ENCODE measurements at regions not wholly inside any gene's neighbourhood (a gene's known extent, or its start where the extent isn't known, plus 50 kb on each side); places are given as distances from the start of the nearest gene placed in this dataset.
A peak's percentile ranks its signal among the peaks of the same experiment; 100 is the strongest.

DNA sequence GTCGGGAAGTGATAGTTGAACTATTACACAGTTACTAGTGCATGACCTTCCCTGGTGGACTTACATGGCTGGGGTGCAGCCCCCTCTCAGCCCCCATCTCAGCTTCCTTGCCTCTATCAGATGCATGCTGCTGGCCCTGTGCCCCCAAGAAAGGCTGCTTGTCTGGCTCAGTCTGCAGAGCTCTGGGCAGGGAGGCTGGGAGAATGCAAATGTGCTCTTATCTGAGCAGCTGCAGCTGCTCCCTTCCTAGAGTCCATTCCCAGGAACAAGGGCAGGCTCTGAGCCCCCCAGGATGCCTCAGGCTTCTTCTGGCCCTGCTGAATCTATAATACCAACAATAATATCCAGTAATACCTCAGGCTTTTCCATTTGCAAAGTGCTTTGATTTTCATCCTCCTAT, 218.1 kb upstream of the SRRM4 start:
- DNase-seq (ENCODE audit: low read depth): no peak

DNA sequence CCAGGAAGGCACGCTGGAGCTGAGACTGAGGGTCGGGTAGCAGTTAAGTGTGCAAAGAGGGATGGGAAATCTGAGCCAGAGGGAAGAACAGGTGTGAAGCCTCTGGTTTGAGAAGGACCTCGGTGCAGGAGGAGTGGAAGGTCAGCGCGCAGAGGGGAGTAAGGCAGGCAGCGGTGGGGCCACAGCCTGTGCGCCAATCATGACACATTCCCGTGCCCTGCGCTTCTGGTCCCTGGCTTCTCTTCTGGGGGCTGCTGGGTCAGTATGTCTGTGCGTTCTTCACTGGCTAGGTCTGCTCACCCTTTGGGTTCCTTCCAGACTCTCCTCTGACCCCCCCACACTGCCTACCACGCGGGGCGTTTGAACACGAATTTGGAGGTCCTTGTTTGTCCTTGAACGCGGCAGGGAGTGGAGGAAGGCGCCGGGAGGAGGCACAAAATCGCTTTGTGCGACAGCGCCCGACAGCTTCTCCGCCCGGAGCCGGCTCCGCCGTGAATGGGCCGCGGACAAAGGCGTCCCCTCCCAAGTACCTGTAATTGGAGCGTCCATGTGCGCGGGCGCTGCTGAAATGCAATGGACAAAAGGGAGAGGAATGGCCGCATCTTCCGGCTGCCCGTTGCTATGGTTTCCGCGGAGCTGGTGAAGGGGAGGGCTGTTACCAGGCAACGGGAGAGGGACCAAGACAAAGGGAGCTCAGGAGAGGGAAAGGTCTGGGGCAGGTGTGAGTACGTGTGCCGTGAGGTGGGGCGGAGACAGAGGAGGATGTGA, 207.2 kb upstream of the SRRM4 start:
- no peak for DNase-seq (ENCODE audit: low read depth)

DNA sequence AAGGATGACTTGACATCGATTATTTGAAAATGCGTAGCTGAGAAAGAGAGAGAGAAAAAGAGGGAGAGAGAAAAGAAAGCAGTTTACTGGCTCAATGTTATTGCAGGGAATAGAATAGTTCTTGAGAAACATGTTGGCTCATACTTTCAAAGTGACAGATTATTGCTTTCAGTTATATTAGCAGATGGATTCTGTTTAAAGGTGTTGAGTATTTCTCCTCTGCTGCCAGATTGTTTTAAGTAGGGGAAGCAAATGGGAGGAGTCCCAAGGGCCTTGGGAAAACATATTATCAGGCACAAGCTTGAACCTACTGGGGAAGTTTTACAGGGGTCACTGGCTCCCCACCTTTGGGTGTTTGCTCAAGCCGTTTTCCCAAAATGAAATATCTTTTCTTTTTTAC, 203.8 kb upstream of the SRRM4 start:
- DNase-seq (ENCODE audit: low read depth): no peak

DNA sequence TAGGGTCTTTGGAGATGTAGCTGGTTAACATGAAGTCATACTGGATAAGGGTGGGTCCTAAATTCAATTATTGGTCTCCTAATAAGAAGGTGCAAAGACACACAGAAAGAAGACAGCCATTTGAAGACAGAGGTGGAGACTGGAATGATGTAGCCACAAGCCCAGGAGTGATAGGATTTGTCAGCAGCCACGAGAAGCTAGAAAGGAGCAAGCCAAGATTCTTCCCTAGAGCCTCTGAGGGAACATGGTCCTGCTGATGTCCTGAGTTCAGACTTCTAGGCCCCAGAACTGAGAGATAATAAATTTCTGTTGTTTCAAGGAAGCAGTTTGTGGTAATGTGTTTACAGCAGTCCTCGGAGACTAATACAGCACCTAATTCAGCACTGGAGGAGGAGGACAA, 203.3 kb upstream of the SRRM4 start:
- DNase-seq (ENCODE audit: low read depth): no peak

DNA sequence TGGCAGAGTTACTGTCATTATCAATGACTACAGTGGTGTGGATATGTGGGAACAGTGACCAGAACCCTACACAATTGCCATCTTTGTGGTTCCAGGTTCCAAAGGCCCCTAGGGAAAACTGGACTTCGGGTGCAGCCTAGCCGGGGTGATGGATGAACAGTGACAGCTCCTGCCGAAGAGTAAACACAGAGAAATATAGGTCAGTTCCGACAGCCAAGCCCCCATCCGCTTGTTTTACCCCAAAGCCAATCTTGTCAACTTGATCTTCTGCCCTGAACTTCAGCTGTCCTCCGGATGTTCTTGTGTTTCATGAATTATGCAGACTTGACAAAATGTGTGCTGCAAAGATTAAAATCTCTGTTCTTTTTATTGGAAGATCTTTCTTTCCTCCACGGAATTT, 200.4 kb upstream of the SRRM4 start:
- DNase-seq (ENCODE audit: low read depth): no peak

DNA sequence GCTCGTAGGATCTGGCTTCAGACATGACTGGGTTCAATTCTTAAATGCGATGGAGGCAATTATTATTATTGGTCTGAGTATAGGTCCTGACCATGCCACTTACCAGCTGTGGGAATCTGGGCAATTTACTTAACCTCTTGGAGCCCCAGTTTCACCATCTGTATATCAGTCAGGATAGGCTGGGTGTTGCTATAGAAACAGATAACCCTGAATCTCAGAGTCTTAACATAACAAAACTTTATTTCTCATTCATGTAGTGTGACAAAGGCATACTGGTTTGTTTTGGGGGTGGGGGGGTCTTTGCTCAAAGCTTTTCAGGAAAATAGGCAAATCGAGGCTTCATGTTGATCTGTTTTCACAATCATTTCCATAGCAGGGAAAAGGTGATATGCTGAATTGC, 199.6 kb upstream of the SRRM4 start:
- no peak for DNase-seq (ENCODE audit: low read depth)

DNA sequence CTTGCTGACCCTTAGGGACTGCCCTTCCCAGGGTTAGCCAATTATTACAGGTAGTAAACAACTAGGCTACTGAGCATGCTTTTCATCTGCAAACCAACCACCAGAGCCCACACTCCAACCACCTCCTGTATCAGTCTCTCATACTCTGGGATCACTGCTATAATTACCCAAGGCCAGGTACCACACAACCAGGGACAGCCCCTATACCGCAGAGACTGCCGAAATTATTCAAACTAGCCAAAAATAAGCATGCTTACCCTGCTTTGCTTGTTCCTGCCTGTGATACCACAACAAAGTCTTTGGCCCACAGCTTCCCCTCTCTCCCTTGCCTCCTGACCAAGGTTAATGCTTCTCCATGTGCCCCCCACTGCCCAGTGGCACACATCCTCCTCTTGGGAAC, 197.6 kb upstream of the SRRM4 start:
- DNase-seq (ENCODE audit: low read depth): no peak

DNA sequence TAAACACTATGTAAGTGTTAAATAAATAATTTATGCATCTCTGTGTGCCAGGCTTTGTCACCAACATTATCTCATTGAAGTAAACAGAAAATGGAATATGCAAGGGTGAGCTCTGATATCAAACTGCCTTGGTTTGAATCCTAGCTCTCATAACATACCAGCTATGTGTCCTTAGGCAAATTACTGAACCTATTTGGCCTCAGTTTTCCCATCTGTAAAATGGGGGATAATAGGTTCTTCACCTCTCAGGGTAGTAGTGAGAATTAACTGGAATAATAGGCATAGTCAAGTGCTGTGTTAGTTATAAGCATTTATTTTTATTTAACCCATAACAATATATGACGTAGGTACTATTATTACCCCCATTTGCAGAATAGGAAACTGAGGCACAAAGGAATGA, 190.8 kb upstream of the SRRM4 start:
- no peak for DNase-seq (ENCODE audit: low read depth)

DNA sequence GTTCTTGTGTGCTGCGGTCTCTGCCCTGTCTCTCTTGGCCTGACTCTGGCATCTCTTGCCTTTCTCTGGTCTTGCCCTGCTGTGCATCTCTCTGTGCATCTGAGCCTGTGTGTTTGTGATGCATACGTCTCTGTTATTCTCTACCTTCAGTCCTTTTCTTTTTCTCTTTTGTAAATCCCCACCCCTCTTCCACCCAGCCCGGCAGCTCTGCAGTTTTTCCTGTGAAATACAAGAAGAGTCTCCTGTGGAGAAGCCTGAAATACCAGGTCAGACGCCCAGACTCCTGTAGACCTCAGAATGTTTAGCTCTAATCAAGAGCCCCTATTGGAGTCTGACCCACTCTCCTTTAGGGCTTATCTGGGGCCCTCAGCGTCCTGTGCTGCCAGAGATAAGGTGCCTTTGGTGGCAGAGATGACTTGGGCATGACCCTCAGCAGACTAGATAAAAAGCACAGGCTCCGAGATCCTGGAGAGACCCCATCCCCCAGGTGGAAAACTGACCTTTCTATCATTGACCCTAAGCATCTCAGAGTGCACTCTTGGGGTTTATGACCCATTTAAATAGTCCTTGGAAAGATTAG, 167.5 kb upstream of the SRRM4 start:
- DNase-seq (ENCODE audit: low read depth): no peak

DNA sequence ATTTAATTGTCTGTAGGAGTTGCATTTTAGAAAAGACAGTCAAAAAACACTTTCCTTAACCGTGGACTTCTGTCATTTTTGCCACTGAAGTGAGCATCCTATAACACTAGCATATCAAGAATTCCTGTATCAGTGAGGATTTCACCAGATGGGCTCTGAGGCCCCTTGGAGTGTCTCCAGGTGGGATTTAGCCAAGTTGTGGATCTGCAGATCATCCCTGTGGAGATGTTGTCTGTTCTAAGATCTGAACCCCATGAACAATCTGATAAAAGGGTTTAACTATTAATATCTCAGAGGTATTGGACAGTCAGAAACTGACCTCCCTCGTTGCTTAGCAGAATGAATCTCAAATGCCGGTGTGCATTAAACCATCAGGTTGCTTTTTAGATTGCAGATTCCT, 165.0 kb upstream of the SRRM4 start:
- no peak for DNase-seq (ENCODE audit: low read depth)

DNA sequence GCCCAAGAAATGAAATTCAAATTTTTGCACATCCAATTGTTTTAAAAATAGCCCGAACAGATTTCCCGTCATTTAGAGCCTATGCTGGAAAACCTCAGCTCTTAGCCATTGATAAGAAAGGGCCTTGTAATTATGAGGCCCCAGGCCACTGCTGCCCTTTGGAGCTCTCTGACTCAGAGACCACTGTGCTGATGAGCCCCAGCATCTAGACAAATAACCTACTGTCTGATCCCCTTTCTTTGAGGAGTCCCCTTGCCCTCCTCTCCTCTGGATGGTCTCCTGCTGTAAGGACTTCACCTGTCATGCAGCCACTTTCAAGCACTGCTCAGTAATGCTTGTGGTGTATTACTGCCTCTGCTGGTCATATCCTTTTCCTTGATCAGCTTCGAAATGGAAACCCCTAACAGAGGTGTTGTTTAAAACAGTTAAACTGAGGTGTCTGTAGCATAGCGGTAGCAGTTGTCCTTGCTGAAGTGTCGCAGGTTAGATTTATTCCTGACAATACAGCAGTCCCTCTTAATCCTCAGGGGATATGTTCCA, 159.9 kb upstream of the SRRM4 start:
- DNase-seq (ENCODE audit: low read depth): no peak

DNA sequence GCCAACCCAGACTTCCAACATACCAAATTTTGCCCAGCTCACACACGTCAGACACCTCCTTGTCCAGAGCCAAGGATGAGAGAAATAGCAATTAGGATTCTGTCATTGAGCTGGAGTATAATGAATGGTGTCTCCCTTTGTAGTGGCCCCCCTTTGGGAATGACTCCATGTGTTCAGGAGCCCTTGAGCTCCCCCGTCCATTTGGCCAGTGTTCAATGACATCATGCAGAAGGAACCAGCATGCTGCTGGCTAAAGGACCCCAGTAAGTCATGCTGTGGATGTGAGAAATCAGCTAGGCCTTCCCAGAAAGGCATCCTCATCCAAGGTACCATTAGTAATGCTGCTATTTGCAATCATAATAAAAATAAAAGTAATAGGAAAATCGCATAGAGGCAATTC, 158.8 kb upstream of the SRRM4 start:
- DNase-seq (ENCODE audit: low read depth): no peak

DNA sequence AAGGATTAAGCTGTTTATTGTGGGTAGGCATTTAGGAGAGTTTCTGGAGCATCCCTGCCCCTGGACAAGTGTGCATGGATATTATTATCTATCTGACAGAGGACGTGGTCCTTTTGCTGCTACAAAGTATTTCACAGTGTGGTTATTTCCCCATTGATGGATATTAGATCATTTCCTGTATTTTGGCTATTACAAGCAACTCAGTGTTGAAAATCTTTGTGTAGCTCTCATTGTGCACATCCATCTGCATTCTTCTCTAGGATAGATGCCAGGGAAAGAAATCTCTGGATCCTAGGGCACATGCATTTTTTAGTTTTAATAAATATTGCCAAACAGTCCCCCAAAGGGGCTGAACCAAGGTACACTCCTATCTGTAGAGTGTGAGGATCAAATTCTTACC, 154.3 kb upstream of the SRRM4 start:
- no peak for DNase-seq (ENCODE audit: low read depth)

DNA sequence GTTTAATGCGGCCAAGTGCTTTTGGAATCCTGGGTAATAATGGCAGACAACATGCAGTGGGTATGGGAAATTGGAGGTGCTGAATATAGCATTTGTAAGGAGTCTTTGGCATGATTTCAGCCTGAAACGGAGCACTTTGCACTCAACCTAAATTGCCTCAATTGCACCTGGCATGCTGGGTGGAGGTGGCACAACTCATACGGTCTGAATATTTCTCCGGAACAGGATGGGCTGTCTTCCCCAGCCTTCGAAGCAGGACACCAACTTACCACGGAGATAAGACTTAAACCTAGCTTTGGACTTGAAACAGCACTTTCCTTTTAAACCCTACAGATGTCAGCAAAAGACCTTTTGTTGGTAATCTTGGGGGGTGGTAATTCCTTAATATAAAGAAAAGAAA, 153.7 kb upstream of the SRRM4 start:
- DNase-seq (ENCODE audit: low read depth): no peak

DNA sequence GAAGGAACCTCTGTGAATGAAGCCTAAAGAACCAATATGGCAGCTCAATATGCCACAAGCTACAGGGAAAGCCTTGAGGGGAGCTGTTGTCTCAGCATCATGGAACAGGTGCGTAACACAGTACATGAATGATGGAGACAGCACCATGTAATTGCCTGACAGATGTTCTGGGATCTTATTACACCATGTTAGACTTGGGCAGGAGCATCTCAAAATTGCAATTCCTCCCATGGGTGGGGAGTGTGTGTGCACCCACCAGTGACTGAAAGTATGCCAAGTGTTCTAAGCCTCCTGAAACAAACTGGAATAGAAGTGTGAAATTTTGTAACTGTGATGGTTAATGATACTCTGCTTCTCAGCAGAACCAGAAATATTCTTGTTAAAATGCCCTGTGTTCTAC, 151.0 kb upstream of the SRRM4 start:
- DNase-seq (ENCODE audit: low read depth): no peak

DNA sequence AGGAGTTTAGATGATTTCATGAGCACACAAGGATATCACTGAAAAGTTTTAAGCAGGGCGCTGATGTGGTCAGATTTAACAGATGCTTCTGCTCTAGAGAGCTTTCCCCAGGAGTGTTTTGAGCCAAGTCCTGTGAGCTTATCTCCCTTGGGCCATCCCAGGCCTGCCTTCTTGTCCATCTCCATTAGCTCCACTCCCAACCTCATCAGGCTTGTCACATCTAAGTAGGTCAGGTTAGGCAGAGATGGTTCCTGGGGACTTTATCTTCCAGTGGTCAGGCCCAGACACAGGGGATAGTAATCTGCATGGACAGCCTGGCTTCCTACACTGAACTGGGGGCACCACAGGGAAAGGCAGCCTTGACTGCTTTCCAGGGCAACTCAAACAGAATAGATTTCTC, 145.4 kb upstream of the SRRM4 start:
- no peak for DNase-seq (ENCODE audit: low read depth)

DNA sequence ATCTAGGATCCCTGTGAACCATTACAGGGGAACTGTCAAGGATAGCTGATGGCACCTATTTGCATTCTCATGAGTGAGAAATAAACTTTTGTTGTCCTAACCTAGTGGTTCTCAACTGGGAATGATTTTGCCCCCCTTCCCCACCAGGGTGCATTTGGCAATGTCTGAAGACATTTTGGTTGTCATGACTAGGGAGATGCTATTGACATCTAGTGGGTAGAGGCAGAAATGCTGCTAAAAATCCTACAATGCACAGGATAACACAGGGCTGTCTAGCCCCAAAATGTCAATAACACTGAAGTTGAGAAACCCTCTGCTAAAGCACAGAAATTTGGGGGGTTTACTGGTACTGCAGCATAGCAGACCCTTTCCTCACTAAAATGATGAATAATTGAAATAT, 140.9 kb upstream of the SRRM4 start:
- DNase-seq (ENCODE audit: low read depth): peak; percentile 3

DNA sequence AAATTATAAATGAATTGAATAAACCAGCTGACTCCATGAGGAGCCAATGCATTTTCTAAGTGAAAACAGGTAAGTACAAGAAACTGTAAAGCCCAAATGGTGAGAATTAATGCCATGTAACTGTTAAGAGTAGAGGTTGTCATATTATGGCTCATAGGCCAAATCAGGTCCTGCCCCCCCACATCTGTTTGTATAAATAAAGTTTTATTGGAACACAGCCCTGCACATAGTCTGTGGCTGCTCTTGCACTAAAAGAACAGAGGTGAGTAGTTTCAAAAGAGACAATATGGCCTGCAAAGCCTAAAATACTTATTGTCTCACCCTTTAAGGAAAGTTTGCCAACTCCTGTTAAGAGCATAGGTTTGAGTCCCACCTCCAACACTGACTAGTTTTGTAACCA, 140.5 kb upstream of the SRRM4 start:
- no peak for DNase-seq (ENCODE audit: low read depth)

DNA sequence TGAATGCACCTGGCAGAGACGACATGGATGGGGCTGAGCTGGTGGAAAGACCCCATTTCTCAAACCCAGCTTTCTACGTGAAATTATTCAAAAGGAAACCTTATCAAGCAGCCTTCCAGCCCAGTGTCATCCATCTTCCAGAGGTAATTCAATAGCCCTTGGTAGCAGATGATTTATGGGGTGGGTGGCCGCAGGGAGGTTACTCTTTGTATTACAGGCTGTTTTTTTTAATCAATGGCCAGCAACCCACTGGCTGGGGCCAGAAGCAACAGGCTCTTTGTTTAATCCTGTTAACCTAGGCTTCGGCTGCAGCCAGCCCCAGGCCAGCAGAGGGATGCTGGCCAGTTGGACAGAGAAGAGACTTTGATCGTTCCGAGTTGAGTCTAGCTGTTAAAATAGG, 139.8 kb upstream of the SRRM4 start:
- DNase-seq (ENCODE audit: low read depth): no peak

DNA sequence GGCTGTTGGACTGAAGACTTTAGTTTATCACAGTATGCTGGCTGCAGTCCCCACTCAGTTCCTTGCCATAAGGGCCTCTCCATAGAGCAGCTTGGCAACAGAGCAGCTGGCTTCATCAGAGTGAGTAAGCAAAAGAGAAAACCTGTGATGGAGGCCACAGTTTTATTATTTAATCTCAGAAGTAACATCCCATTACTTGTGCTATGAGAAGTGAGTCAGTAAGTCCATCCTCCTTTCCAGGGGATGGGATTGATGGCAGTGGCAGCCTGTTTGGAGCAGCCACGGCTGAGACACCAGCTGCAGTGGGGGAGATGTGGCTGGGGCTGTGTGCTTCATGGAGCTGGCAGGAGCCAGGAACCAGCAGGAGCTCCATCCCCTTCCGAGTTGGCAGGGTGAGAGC, 138.5 kb upstream of the SRRM4 start:
- no peak for DNase-seq (ENCODE audit: low read depth)

DNA sequence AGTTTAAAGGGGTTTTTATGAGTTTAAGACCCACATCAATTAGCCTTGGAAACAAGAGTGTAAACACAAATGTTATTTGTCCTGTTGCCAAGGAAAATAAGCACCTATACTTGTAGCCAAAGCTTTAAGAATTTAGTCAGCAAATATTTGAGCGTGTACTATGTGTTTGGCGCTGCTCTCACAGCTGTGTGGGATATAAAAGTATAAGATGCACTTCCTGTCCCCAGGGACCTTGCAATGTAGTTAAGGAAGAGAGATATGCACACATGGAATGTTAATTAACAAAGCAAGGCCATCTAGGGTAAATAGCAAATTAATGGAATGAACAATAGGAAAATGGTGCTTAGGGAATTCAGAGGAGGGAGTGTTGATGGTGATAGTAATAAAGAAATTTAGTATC, 134.9 kb upstream of the SRRM4 start:
- no peak for DNase-seq (ENCODE audit: low read depth)

DNA sequence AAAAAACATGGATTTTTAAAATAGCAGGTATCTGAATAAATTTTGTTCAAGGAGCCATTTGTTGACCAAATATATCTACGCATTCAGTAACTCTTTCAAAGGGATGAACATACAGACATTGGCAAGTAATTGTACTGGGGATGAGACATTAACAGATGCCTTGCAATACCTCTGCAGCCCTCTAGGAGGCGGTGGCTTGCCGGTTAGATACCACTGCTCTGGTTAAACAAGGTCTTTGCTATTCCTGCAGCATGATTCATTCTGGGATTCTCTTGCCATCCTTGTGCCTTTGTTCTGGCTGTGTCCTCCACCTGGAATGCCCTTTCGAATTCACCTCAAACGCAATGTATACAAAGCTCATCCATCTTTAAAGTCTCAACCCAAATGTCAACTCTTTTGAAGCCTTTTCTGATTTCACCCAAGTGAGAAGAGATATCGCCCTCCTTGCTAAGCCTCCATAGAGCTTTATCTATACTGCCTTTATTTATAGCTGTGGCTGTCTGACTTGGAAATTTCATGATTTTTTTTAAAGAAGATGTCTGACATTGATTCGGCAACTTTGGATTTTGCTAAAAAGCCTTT, 131.0 kb upstream of the SRRM4 start:
- DNase-seq (ENCODE audit: low read depth): peak; percentile 8

DNA sequence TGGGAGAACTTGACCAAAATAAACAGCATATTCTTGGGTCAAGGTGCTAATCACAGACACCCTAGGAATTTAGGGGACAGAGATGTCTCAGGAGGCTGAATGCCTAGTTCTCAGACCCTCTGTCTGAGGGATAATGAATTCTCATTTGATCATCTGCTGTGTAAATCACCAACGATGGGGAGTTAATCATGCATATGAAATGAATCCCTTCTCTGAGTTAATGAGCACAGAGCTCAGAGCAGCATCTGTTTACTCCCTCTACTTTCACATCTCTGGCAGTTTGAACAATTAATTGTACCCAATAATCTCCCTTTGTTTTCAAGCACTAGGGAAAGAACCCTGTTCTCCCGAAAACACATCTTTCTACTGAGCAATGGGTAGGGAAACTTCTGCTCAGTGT, 129.4 kb upstream of the SRRM4 start:
- no peak for DNase-seq (ENCODE audit: low read depth)

DNA sequence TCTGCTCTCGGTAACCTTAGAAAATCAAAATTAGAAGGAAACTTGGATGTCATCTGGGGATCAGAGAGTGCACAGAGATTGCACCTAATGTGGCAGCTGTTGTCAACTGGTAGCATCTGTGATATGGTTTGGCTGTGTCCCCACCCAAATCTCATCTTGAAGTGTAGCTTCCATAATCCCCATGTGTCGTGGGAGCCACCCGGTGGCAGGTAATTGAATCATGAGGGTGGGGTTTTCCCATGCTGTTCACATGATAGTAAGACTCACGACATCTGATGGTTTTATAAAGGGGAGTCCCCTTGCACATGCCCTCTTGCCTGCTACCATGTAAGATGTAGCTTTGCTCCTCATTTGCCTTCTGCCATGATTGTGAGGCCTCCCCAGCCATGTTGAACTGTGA, 127.7 kb upstream of the SRRM4 start:
- peak; percentile 3 for DNase-seq (ENCODE audit: low read depth)

Data from ELR (cell line).